IPS-NIHi7 (cell line): ENCODE measurements at regions not wholly inside any gene's neighbourhood (a gene's known extent, or its start where the extent isn't known, plus 50 kb on each side); places are given as distances from the start of the nearest gene placed in this dataset.

ENCODE experiments used
- DNase-seq: peaks from one replicate; pipeline ENCODE4 v3.0.0; 2012; ENCODE audit warnings: mixed read lengths; ENCODE audit errors: extremely low spot score

- DNase-seq: no peak
Measured at GRCh38 chr4:74642006-74642405, 152.3 kb downstream of the BTC start.

- DNase-seq: no peak
Measured at GRCh38 chr4:74649193-74649592, 145.1 kb downstream of the BTC start.

- DNase-seq: no peak
Measured at GRCh38 chr4:74651198-74651597, 143.1 kb downstream of the BTC start.

GRCh38 chr4:74653331-74654229, 140.7 kb downstream of the BTC start:
- no peak for DNase-seq

GRCh38 chr4:74654230-74654681, 140.1 kb downstream of the BTC start:
- no peak for DNase-seq

- no peak for DNase-seq
Measured at GRCh38 chr4:74656596-74656995, 137.7 kb downstream of the BTC start.

- DNase-seq: no peak
Measured at GRCh38 chr4:74658116-74658515, 136.2 kb downstream of the BTC start.

- DNase-seq: peak; percentile 22
Measured at GRCh38 chr4:74659576-74660411, 134.5 kb downstream of the BTC start.

- no peak for DNase-seq
Measured at GRCh38 chr4:74660866-74661265, 133.5 kb downstream of the BTC start.

GRCh38 chr4:74661427-74662201, 132.7 kb downstream of the BTC start:
- DNase-seq: no peak

- DNase-seq: no peak
Measured at GRCh38 chr4:74663631-74664030, 130.7 kb downstream of the BTC start.

- no peak for DNase-seq
Measured at GRCh38 chr4:74665346-74665745, 129.0 kb downstream of the BTC start.

- DNase-seq: no peak
Measured at GRCh38 chr4:74665876-74666275, 128.4 kb downstream of the BTC start.

- no peak for DNase-seq
Measured at GRCh38 chr4:74667438-74667837, 126.9 kb downstream of the BTC start.

- DNase-seq: no peak
Measured at GRCh38 chr4:74667944-74668343, 126.4 kb downstream of the BTC start.

GRCh38 chr4:74669702-74670101, 124.6 kb downstream of the BTC start:
- DNase-seq: no peak

GRCh38 chr4:74670583-74670982, 123.7 kb downstream of the BTC start:
- DNase-seq: no peak

GRCh38 chr4:74671080-74671698, 123.1 kb downstream of the BTC start:
- DNase-seq: peak; percentile 53

- no peak for DNase-seq
Measured at GRCh38 chr4:74674750-74675149, 119.6 kb downstream of the BTC start.

- peak; percentile 57 for DNase-seq
Measured at GRCh38 chr4:74675673-74676279, 118.5 kb downstream of the BTC start.
